Endothelial cell of umbilical vein (primary cell): ENCODE measurements at regions not wholly inside any gene's neighbourhood (a gene's known extent, or its start where the extent isn't known, plus 50 kb on each side); places are given as distances from the start of the nearest gene placed in this dataset.

Experiments used
- BruUV-seq: library from RNA; stranded (reverse); fragments of 400-500 nt; replicated peaks from 2 replicates; lab custom pipeline; 2021; lab: Mats Ljungman, UMichigan
- CTCF ChIA-PET: fragments of 300-600, 350-600 bp; sonication (Branson Sonifier 250); formaldehyde crosslinking; loops from one replicate; lab custom pipeline; 2021; ENCODE audit warnings: antibody characterized with exemption, inconsistent platforms; lab: Charles Lee
- POLR2A ChIA-PET: fragments of 300-600, 350-600 bp; sonication (Branson Sonifier 250); formaldehyde crosslinking; loops from one replicate; lab custom pipeline; 2021; ENCODE audit warnings: antibody characterized with exemption, inconsistent platforms; lab: Charles Lee
- DNase-seq: peaks from one replicate; pipeline ENCODE4 v3.0.0-alpha.2; 2011; ENCODE audit warnings: low read depth, low spot score
- FAIRE-seq: peaks from 2 replicates; lab custom pipeline; 2011; peaks lifted over from hg19 to GRCh38; lab: Jason Lieb, UNC
- H2AFZ ChIP-seq: 2 replicates; pipeline ENCODE4 v1.6.0; 2012; ENCODE audit warnings: low read depth, low read length, control low read depth, inconsistent platforms
- H3K27ac ChIP-seq: 2 replicates; pipeline ENCODE4 v1.5.1; 2011; ENCODE audit warnings: low read depth, mild to moderate bottlenecking, control low read depth, low read length, moderate library complexity; ENCODE audit not compliant: insufficient read depth
- H3K27me3 ChIP-seq, 2 experiments: 2 replicates each; pipeline versions ENCODE4 v1.6.0 to v1.6.1; 2011; ENCODE audit warnings: low read length in 2 of 2, mixed read lengths in 1 of 2; ENCODE audit not compliant: control insufficient read depth in 2 of 2, insufficient read depth in 2 of 2
- H3K36me3 ChIP-seq, 2 experiments: 2 replicates in 1 of 2; 3 replicates in 1 of 2; pipeline ENCODE4 v1.5.1; 2011; ENCODE audit warnings: low read length in 2 of 2, mild to moderate bottlenecking in 1 of 2, moderate library complexity in 1 of 2; ENCODE audit not compliant: control insufficient read depth in 2 of 2, insufficient read depth in 2 of 2; ENCODE audit errors: extremely low read depth in 1 of 2
- H3K4me1 ChIP-seq: 3 replicates; pipeline ENCODE4 v1.5.1; 2011; ENCODE audit warnings: mild to moderate bottlenecking, low read length; ENCODE audit not compliant: control insufficient read depth, insufficient read depth; ENCODE audit errors: extremely low read depth
- H3K4me2 ChIP-seq: 2 replicates; pipeline ENCODE4 v1.6.1; 2011; ENCODE audit warnings: low read length, control low read depth, mixed read lengths; ENCODE audit not compliant: insufficient read depth
- H3K4me3 ChIP-seq, 3 experiments: fragments of 200-600 bp in 1 of 3; sonication (generic), shearing (Covaris generic) in 1 of 3; replicated peaks in 1 of 3; 2 replicates each; pipeline ENCODE4 v1.5.1; 2011 to 2016; ENCODE audit warnings: control low read depth in 3 of 3, low read length in 3 of 3, mild to moderate bottlenecking in 2 of 3, inconsistent platforms in 1 of 3, low read depth in 1 of 3, moderate library complexity in 1 of 3; ENCODE audit not compliant: insufficient read depth in 1 of 3
- H3K79me2 ChIP-seq: 2 replicates; pipeline ENCODE4 v1.6.0; 2012; ENCODE audit warnings: low read length, inconsistent platforms; ENCODE audit not compliant: control insufficient read depth, insufficient read depth
- H3K9ac ChIP-seq: replicated peaks from 2 replicates; pipeline ENCODE3; 2011; ENCODE audit warnings: low read length, control low read depth; ENCODE audit not compliant: insufficient read depth; ENCODE audit errors: extremely low read depth
- H3K9me1 ChIP-seq: replicated peaks from 3 replicates; pipeline ENCODE4 v1.6.0; 2011; ENCODE audit warnings: mild to moderate bottlenecking, low read length; ENCODE audit not compliant: control insufficient read depth, insufficient read depth; ENCODE audit errors: extremely low read depth
- H3K9me3 ChIP-seq: replicated peaks from 2 replicates; pipeline ENCODE4 v1.5.1; 2012; ENCODE audit warnings: low read length, inconsistent platforms; ENCODE audit not compliant: control insufficient read depth, insufficient read depth
- H4K20me1 ChIP-seq: replicated peaks from 2 replicates; pipeline ENCODE3; 2011; ENCODE audit warnings: mild to moderate bottlenecking, low read length; ENCODE audit not compliant: control insufficient read depth, insufficient read depth; ENCODE audit errors: extremely low read depth
- CTCF ChIP-seq, 2 donors: IDR thresholded peaks; 1 replicate in 1 of 2; 2 replicates in 1 of 2; pipeline ENCODE4 v1.5.1; 2011; ENCODE audit warnings: low read length in 2 of 2, mild to moderate bottlenecking in 2 of 2, moderate library complexity in 2 of 2, control low read depth in 1 of 2, inconsistent platforms in 1 of 2, low read depth in 1 of 2; ENCODE audit not compliant: insufficient read depth in 1 of 2; ENCODE audit errors: extremely low read depth in 1 of 2
- EZH2 ChIP-seq: IDR thresholded peaks from 2 replicates; pipeline ENCODE4 v1.6.1; 2012; ENCODE audit warnings: borderline replicate concordance, low read depth, mild to moderate bottlenecking, moderate library complexity, low read length, inconsistent platforms; ENCODE audit not compliant: severe bottlenecking
- FOS ChIP-seq: IDR thresholded peaks from 2 replicates; pipeline ENCODE4 v1.6.1; 2011; ENCODE audit warnings: mild to moderate bottlenecking, low read length, moderate library complexity, borderline replicate concordance; ENCODE audit not compliant: insufficient read depth
- GATA2 ChIP-seq: IDR thresholded peaks from 2 replicates; pipeline ENCODE4 v1.7.0; 2011; ENCODE audit warnings: low read depth, mild to moderate bottlenecking, moderate library complexity, mixed read lengths, low read length; ENCODE audit not compliant: insufficient read length, insufficient read depth
- JUN ChIP-seq: IDR thresholded peaks from 2 replicates; pipeline ENCODE4 v1.6.1; 2011; ENCODE audit warnings: borderline replicate concordance, low read depth; ENCODE audit not compliant: insufficient read length, insufficient read depth
- MAX ChIP-seq: IDR thresholded peaks from 2 replicates; pipeline ENCODE4 v1.6.1; 2011; ENCODE audit not compliant: insufficient read depth, insufficient read length
- MYC ChIP-seq: IDR thresholded peaks from one replicate; pipeline ENCODE4 v1.6.1; 2011; ENCODE audit warnings: mild to moderate bottlenecking, low read depth, low read length
- POLR2A ChIP-seq: IDR thresholded peaks from 2 replicates; pipeline ENCODE4 v1.6.1; 2012; ENCODE audit warnings: low read depth, mild to moderate bottlenecking, control low read depth, low read length
- POLR2AphosphoS5 ChIP-seq: IDR thresholded peaks from 2 replicates; pipeline ENCODE4 v1.6.1; 2012; ENCODE audit warnings: low read depth, mild to moderate bottlenecking, control low read depth, low read length, moderate library complexity; ENCODE audit not compliant: insufficient read depth
- dilution Hi-C: fragments of 300-500 bp; cut with MboI; formaldehyde crosslinking; loops from one replicate; pipeline ENCODE4 v1.15.0; 2019; ENCODE audit warnings: low sequenced_read_pairs; ENCODE audit not compliant: extremely low pct_ligation_motif_present
- intact Hi-C: fragments of 100-400 bp; cut with micrococcal nuclease; formaldehyde crosslinking; loops from one replicate; pipeline ENCODE4 v1.10.0; 2022

GRCh38 chr16:48025359-48025758, 130.4 kb downstream of the ABCC12 start:
- CTCF ChIA-PET: no interaction called here
- Histone ChIP-seq H3K4me2 (no peak overlapping the region), H3K36me3 (no peaks in the 10 kb centered on the region), H3K27me3 (no peaks in the 10 kb centered on the region), H4K20me1 (no peaks in the 10 kb centered on the region), H3K27ac (no peak overlapping the region), H3K4me3 (no peak overlapping the region), H3K79me2 (no peaks in the 10 kb centered on the region), H2AFZ (no peak overlapping the region), H3K9me3 (no peaks in the 10 kb centered on the region), H3K9me1 (no peaks in the 10 kb centered on the region), H3K9ac (no peak overlapping the region), H3K4me1 (no peaks in the 10 kb centered on the region)
- DNase-seq (no peak), FAIRE-seq (no peak)
- dilution Hi-C loops (no loop called here), intact Hi-C loops (no loop called here)
- POLR2A ChIA-PET: no interaction called here
- BruUV-seq: no TSS peak
- TF ChIP-seq EZH2 (no peak), POLR2AphosphoS5 (no peak), POLR2A (no peak), MAX (no peak), GATA2 (no peak), FOS (no peak), JUN (no peak), CTCF (IDR thresholded peaks at IDR 0.05; ENCODE audit: extremely low read depth in 1 of 2, insufficient read depth in 1 of 2, low read depth in 1 of 2, low read length in 2 of 2) (no peak), MYC (no peak)
